Skeletal muscle satellite cell (primary cell): ENCODE measurements at regions not wholly inside any gene's neighbourhood (a gene's known extent, or its start where the extent isn't known, plus 50 kb on each side); places are given as distances from the start of the nearest gene placed in this dataset.
"Not testable (repeated sequence)": the region's sequence is repeated elsewhere in the genome, so short reads cannot be mapped to it uniquely, and the experiment has no call there.

Experiments
- H3K27me3 ChIP-seq: 2 replicates; pipeline ENCODE4 v1.7.0; 2013; ENCODE audit warnings: low read length; ENCODE audit not compliant: control insufficient read depth, insufficient read depth
- H3K36me3 ChIP-seq: 2 replicates; pipeline ENCODE4 v1.7.0; 2013; ENCODE audit warnings: mild to moderate bottlenecking, control low read depth, low read length; ENCODE audit not compliant: insufficient read depth
- H3K4me1 ChIP-seq: 2 replicates; pipeline ENCODE4 v1.7.0; 2013; ENCODE audit warnings: low read length; ENCODE audit not compliant: control insufficient read depth, insufficient read depth
- H3K4me2 ChIP-seq: 2 replicates; pipeline ENCODE4 v1.7.0; 2013; ENCODE audit warnings: mild to moderate bottlenecking, low read length
- H3K4me3 ChIP-seq: 2 replicates; pipeline ENCODE4 v1.7.0; 2013; ENCODE audit warnings: low read length
- H3K9ac ChIP-seq: 2 replicates; pipeline ENCODE4 v1.7.0; 2013; ENCODE audit warnings: mild to moderate bottlenecking, low read depth, low read length, moderate library complexity
- H3K9me3 ChIP-seq: replicated peaks from 2 replicates; pipeline ENCODE4 v1.7.0; 2013; ENCODE audit warnings: mild to moderate bottlenecking, control low read depth, low read length

DNA sequence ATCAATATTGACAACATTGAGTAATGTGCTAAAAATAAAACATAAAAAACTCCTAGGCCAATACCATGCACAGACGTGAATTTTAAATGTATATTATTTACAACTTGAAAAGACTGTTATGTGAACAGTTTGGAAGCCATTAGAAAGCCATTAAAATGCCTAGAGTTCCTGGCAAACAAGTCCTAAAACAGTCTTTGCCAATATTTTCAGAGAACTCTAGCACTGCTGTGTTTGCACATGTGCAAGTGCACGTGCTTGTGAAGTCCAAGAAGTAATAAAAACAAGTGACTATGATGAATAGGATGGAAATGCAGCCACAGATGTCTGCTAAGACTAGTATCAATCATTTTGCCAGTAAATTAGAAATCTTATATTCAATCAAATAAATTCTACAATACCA, 1447.6 kb downstream of the GRIK2 start:
- Histone ChIP-seq H3K4me3 (no peak overlapping the region), H3K4me1 (no peaks in the 10 kb centered on the region), H3K9ac (no peak overlapping the region), H3K27me3 (no peaks in the 10 kb centered on the region), H3K36me3 (no peaks in the 10 kb centered on the region), H3K9me3 (no peaks in the 10 kb centered on the region), H3K4me2 (no peak overlapping the region)

DNA sequence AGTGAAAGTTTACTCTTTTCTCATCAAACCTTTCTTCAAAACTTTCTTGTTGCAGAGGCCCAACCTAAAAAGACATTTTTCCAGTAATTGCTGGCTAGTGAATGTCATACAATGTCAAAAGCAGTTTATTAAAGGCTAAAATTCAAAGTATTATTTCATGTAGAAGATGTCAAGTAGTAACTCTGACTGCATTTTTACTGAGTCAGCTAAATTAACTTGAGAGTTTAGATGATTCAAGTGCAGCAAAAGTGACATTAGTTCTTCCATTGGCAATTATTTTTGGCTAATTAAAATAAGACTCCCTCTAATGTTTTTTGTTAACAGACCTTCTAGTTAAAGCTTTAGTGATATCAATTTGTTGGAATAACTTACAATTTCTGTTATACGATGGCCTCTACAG, 1438.5 kb downstream of the GRIK2 start:
- Histone ChIP-seq H3K36me3 (no peaks in the 10 kb centered on the region), H3K4me1 (no peaks in the 10 kb centered on the region), H3K9ac (no peak overlapping the region), H3K4me3 (no peak overlapping the region), H3K27me3 (no peaks in the 10 kb centered on the region), H3K9me3 (peaks cover 6% of the 10 kb centered on the region), H3K4me2 (no peak overlapping the region)

DNA sequence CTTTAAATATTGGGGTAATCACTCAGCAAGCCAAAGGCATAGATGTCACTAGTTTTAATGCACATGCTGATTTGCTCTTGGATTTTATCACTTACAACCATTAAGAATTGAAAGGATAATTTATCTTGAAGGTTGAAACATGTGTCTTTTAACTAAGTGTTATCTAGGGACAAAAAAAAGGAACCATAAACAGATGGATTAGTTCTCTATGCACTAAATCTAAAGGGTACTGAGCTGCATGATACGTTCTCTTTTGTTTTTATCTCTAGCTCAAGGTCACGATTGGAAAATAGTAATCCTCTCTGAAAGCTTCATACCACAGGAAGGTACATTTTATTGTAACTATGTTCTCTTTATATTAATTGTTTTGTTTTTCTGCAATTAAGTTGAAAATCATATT, 1426.6 kb downstream of the GRIK2 start:
- H3K27me3 ChIP-seq = no peaks in the 10 kb centered on the region
- H3K9ac ChIP-seq = no peak overlapping the region
- no peak overlapping the region for H3K4me2 ChIP-seq
- no peaks in the 10 kb centered on the region for H3K4me1 ChIP-seq
- no peaks in the 10 kb centered on the region for H3K9me3 ChIP-seq
- no peaks in the 10 kb centered on the region for H3K36me3 ChIP-seq
- H3K4me3 ChIP-seq = no peak overlapping the region

DNA sequence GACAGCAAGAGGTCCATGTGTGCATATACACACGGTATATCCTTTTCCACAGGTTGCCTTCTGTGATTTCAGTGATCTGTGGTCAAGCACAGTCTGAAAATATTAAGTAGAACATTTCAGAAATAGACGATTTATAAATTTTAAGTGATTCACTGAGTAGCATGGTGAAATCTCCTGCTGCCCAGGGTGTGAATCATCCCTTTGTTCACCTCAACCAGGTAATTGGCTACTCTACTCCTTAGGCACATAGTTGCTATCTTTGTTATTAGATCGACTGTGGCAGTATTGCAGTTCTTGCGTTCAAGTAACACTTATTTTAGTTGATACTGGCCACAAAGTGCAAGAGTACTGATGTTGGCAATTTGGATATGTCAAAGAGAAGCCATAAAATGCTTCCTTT, 1421.7 kb downstream of the GRIK2 start:
- H3K4me2 ChIP-seq = no peak overlapping the region
- no peaks in the 10 kb centered on the region for H3K27me3 ChIP-seq
- no peaks in the 10 kb centered on the region for H3K4me1 ChIP-seq
- H3K9me3 ChIP-seq = no peaks in the 10 kb centered on the region
- no peak overlapping the region for H3K4me3 ChIP-seq
- H3K36me3 ChIP-seq = no peaks in the 10 kb centered on the region
- H3K9ac ChIP-seq = no peak overlapping the region

- Histone ChIP-seq H3K36me3 (no peaks in the 10 kb centered on the region), H3K27me3 (no peaks in the 10 kb centered on the region), H3K4me3 (no peak overlapping the region), H3K4me1 (no peaks in the 10 kb centered on the region), H3K9ac (no peak overlapping the region), H3K9me3 (no peaks in the 10 kb centered on the region), H3K4me2 (no peak overlapping the region)
These were observed 1420.2 kb downstream of the GRIK2 start for GRCh38 chr6:102813489-102814275.

GRCh38 chr6:102812242-102812641, 1418.7 kb downstream of the GRIK2 start:
- Histone ChIP-seq H3K9ac (no peak overlapping the region), H3K4me3 (no peak overlapping the region), H3K36me3 (no peaks in the 10 kb centered on the region), H3K27me3 (no peaks in the 10 kb centered on the region), H3K4me2 (no peak overlapping the region), H3K4me1 (no peaks in the 10 kb centered on the region), H3K9me3 (no peaks in the 10 kb centered on the region)

- H3K36me3 ChIP-seq, H3K4me1 ChIP-seq, H3K9me3 ChIP-seq: not testable (repeated sequence)
These were observed 1415.5 kb downstream of the GRIK2 start for GRCh38 chr6:102808944-102809505.

GRCh38 chr6:102799051-102799450, 1405.5 kb downstream of the GRIK2 start:
- Histone ChIP-seq H3K27me3 (no peaks in the 10 kb centered on the region), H3K4me3 (no peak overlapping the region), H3K4me2 (no peak overlapping the region), H3K9me3 (no peaks in the 10 kb centered on the region), H3K9ac (no peak overlapping the region), H3K4me1 (no peaks in the 10 kb centered on the region), H3K36me3 (no peaks in the 10 kb centered on the region)

More at GRCh38 chr6:102808944-102809505, 1415.5 kb downstream of the GRIK2 start:
- H3K4me2 ChIP-seq, H3K27me3 ChIP-seq, H3K9ac ChIP-seq, H3K4me3 ChIP-seq: not testable (repeated sequence)

DNA sequence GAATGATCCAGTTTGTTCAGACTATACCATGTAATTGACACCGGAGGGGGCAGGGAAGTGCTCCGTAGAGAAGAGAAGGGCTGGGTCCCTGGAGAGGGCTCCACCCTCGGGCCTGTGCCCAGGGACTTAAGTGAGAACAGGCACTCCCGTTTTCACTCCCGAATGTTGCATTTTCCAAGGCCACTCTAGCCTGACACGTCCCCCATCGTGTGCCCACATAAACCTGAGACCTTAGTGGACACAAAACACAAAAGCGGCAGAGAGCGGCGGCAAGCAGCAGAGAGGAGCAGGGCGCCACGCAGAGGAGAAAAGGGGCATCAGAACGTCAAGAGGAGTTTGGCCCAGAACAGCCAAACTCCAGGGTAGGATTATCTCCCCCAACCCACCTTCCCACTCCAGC, 1405.1 kb downstream of the GRIK2 start:
- Histone ChIP-seq H3K4me2 (no peak overlapping the region), H3K9ac (no peak overlapping the region), H3K4me3 (no peak overlapping the region), H3K36me3 (no peaks in the 10 kb centered on the region), H3K27me3 (no peaks in the 10 kb centered on the region), H3K9me3 (no peaks in the 10 kb centered on the region), H3K4me1 (no peaks in the 10 kb centered on the region)

GRCh38 chr6:102793752-102794151, 1400.2 kb downstream of the GRIK2 start:
- Histone ChIP-seq H3K9me3 (no peaks in the 10 kb centered on the region), H3K4me3 (no peak overlapping the region), H3K4me2 (no peak overlapping the region), H3K4me1 (no peaks in the 10 kb centered on the region), H3K27me3 (no peaks in the 10 kb centered on the region), H3K36me3 (no peaks in the 10 kb centered on the region), H3K9ac (no peak overlapping the region)

DNA sequence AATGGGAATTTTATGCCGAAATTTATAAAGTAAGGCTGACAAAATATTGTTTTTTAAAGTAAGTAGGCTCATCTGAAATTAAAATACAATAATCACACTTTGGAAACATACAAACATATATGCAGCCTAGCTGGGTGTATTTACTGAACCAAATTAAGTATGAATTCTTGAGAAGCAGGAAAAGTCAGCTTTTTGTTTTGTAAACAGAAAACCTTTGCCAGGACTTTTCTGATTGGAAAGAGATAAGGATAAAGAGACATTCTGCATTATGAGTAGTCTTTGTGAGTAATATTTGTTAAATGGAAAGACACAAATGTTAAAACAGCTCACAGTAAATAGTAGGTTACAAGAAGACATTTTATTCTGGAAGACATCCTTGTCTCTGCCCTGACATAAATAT, 1380.8 kb downstream of the GRIK2 start:
- Histone ChIP-seq H3K9me3 (peaks cover 5% of the 10 kb centered on the region), H3K9ac (no peak overlapping the region), H3K4me2 (no peak overlapping the region), H3K4me1 (no peaks in the 10 kb centered on the region), H3K27me3 (no peaks in the 10 kb centered on the region), H3K36me3 (no peaks in the 10 kb centered on the region), H3K4me3 (no peak overlapping the region)

DNA sequence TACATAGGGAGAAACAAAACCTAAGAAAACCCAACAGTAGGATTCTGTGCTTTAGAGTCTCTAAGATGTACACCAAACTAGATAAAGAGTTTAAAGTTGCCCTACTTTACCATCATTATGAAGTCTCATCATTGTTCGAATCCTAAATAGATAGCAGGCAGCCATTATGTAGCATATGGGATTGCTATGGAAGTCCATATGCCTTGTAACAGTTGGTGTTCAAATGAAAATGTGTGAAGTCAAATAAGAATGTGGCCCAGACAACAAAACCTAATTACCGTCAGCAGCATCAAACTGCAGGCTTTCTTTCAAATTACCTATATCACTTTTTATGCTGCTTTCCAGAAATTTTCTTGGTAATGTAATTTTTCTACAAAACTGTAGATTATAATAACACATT, 1380.1 kb downstream of the GRIK2 start:
- Histone ChIP-seq H3K4me1 (no peaks in the 10 kb centered on the region), H3K36me3 (no peaks in the 10 kb centered on the region), H3K27me3 (no peaks in the 10 kb centered on the region), H3K4me2 (no peak overlapping the region), H3K9me3 (peaks cover 5% of the 10 kb centered on the region), H3K4me3 (no peak overlapping the region), H3K9ac (no peak overlapping the region)
